HG03432 (cell line): ENCODE measurements at regions not wholly inside any gene's neighbourhood (a gene's known extent, or its start where the extent isn't known, plus 50 kb on each side); places are given as distances from the start of the nearest gene placed in this dataset.
"Not testable (repeated sequence)": the region's sequence is repeated elsewhere in the genome, so short reads cannot be mapped to it uniquely, and the experiment has no call there.

ENCODE experiments used
- ATAC-seq: cut with Tn5 transposase; IDR thresholded peaks from one replicate; pipeline ENCODE4 v1.9.1; 2021; ENCODE audit warnings: mild to moderate bottlenecking, moderate library complexity; ENCODE audit not compliant: unreplicated experiment

GRCh38 chr5:34548086-34548403, 108.1 kb upstream of the RAI14 start:
- ATAC-seq, result no peak

- no peak for ATAC-seq
These were observed 105.9 kb upstream of the RAI14 start for GRCh38 chr5:34550247-34550646.

GRCh38 chr5:34550964-34551363, 105.2 kb upstream of the RAI14 start:
- ATAC-seq, result no peak

GRCh38 chr5:34551911-34552433, 104.2 kb upstream of the RAI14 start:
- ATAC-seq, result no peak

GRCh38 chr5:34552686-34553085, 103.4 kb upstream of the RAI14 start:
- ATAC-seq, result no peak

DNA sequence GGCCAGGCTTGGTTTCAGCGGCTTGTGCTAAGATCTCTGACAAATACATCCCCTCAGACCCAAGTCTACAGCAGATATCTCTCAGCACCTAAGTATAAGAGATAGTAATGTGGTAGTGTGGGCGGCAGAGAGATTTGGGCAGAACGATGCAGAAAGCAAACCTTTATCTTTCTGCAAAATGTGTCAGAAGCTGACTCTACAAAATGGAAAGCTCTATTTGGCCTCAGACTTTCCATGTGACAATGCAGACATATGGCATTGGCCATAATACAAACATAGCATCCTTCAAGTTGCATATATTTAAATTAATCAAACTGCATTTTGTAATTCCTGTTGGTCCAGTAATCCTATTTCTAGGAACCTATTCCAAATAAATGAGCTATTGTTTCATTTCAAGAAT, 102.5 kb upstream of the RAI14 start:
- no peak for ATAC-seq

GRCh38 chr5:34554641-34555040, 101.5 kb upstream of the RAI14 start:
- no peak for ATAC-seq

DNA sequence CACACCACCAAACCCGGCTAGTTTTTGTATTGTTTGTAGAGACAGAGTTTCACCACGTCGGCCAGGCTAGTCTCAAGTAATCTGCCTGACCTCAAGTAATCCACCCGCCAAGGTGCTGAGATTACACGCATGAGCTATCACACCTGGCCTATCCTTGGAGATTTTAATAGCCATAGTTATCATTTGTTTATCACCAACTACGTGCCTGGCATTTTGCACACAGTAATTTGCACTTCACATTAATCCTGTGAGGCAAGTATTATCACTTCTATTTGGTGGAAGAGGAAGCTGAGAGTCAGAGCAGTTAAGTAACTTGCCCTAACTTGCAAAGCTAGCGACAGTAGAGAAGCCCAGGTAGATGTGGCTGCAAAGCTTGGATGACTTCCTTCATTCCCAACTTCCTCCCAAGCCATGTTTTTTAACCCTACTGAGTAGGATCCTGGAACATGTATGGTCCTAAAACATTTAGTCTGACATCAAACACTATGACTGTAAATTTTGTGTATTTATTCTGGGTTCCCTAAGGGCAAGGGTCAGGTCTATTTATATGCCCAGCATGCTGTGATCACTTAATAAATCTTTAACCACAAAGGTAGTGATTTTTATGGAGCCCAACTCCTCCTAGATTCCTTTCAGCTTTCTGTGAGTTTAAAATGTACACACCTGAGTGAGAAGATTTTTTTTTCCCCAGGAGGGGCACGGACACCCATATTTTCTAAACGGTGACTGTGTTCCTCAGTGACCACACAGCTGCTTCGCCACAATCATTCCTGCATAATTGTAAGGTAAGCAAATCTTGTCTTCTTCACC, 100.2 kb upstream of the RAI14 start:
- ATAC-seq, result no peak

DNA sequence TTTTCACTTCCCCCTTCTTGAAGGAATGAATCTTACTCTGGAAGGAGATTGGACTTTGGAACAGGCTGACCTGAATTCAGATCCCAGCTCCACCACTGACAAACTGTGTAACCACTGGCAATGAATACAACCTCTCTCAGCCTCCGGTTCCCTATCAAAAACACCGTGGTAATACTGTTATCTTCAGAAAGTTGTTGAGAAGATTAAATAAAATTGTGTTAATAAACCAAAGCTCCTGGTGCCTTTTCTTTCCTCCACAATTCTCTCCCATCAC, 99.7 kb upstream of the RAI14 start:
- ATAC-seq, result no peak

DNA sequence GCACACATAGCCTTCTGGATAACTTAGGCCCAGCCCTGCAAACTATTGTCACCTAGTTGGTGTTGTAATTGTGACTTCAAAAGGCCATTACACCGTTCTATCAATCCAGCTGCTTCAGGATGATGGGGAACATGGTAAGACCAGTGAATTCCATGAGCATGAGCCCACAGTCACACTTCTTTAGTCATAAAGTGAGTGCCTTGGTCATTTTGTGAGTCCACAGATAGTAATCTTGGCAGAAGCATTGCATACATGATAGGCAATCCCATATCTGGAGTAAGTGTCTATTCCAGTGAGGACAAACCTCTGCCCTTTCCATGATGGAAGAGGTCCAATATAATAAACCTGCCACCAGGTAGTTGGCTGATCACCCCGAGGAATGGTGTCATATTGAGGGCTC, 94.5 kb upstream of the RAI14 start:
- ATAC-seq, result not testable (repeated sequence)

- ATAC-seq, result no peak
These were observed 93.3 kb upstream of the RAI14 start for GRCh38 chr5:34562791-34563190.

DNA sequence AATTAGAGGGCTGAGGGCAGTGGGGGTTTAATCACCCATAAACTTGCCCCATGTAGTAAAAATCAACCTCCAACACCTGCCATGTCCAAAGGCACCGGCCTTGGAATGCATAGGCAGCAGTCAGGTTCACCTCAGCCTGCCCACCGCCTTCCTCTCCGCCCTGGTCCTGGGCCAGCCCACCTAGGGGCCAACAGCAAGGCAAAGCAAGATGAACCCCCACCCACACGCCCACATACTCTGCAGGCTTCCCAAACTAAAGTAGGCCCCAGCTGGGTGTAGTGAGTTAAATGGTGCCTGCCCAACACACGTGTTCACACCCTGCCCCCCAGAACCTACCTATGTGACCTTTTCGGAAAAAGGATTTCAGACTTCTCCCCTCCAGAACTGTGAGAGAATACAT, 92.9 kb upstream of the RAI14 start:
- no peak for ATAC-seq

- no peak for ATAC-seq
These were observed 92.0 kb upstream of the RAI14 start for GRCh38 chr5:34563931-34564709.

DNA sequence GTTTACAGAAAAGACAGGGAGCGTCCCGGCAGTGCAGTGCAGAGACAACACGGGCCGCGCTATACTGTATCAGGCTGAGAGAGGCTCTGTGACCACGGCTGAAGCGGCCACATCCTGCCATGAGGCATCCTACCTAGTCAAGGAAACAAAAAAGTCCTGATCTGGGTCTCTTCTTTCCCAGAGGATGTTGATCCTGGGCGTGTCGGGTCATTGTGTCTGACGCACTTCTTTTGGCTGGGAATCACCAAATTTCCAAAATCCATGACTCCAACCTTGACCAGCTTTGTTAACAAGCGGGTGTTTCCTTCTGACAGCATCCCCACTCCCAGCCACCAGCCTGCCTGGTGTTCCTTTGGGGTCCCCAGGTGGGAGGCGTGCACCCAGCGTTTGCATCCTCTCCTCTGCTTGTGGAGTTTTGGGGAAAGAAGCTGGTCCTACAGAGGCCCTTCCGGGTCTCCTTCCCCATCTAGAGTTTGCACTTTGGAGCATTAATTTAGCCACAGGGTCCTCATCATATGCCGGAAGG, 91.4 kb upstream of the RAI14 start:
- no peak for ATAC-seq

DNA sequence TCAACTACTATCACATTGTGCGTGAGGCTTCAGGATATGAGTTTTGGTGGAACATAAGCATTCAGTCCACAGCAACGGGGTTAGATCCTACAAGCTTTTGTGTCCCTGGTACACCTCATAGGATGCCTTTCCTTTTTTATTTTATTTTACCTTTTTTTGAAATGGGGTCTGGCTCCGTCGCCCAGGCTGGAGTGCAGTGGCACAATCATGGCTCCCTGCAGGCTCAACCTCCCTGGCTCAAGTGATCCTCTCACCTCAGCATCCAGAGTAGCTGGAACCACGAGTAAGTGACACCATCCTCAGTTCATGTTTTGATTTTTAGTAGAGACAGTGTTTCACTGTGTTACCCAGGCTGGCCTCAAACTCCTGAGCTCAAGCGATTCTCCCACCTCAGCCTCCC, 86.0 kb upstream of the RAI14 start:
- no peak for ATAC-seq

DNA sequence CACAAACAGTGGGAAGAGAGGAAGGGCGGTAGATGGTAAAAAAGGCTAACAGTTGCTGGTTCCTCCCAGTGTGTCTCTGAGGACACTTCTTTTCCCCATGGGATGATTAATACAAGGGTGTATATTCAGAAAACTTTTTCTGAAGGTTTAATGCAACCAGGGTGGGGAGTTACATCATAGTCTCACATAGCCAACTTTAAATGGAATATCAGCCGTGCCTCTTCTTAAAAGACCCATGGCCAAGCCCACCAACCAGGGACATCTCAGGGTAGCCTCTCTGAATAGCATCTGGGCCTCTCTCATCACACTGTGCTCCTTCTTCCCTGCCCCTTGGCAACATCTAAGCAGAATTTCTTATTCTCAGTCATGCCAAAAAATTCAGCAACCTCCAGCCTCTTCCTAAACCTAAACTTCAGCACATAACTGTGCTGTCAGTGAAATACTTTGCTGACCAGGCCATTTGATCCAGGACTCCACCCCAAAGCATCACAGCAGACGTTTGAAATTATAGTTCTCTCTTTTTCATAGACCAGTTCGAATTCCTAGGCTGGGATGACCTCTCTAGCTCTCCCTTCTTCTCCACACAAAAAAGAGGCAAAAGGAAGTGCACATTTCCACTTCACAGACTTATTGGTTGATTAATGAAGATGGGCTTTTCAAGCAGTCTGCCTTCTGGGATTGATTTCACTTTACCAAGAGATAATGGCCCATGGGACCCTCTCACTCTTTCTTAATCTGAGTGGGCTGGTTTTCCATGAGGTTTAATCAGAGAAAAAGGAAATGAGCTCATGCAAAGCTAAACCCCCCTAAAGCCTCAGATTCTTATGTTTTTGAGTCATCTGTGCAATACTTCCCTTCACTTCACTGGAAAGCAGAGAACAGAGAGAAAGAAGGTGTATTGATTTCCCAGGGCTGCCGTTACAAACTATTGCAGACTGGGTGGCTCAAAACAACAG, 85.1 kb upstream of the RAI14 start:
- ATAC-seq, result no peak

GRCh38 chr5:34571677-34572041, 84.5 kb upstream of the RAI14 start:
- no peak for ATAC-seq

DNA sequence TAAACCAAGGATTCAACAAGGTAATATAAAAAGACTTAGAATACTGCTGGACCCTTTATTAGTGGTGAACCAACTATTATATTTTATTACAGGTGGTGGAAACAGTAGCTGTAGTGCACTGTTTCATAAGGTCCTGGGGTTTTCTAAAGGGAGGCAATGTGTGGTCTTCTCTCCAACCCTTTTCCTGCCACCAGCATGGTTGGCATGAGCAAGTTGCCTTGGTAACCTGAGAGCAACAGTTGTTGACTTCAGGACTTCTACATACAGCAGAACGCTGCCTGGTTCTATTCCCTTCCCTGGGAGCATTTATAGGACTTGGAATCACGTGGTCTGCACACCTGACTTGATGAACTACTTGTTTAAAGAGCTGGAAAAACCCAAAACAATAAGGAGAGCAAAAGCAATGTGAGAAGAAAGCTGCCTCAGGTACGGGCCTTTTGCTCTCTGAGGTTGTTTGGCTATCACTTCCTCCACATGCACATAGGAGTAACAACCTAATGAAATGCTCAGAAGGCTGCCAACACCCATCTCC, 81.1 kb upstream of the RAI14 start:
- ATAC-seq, result no peak

DNA sequence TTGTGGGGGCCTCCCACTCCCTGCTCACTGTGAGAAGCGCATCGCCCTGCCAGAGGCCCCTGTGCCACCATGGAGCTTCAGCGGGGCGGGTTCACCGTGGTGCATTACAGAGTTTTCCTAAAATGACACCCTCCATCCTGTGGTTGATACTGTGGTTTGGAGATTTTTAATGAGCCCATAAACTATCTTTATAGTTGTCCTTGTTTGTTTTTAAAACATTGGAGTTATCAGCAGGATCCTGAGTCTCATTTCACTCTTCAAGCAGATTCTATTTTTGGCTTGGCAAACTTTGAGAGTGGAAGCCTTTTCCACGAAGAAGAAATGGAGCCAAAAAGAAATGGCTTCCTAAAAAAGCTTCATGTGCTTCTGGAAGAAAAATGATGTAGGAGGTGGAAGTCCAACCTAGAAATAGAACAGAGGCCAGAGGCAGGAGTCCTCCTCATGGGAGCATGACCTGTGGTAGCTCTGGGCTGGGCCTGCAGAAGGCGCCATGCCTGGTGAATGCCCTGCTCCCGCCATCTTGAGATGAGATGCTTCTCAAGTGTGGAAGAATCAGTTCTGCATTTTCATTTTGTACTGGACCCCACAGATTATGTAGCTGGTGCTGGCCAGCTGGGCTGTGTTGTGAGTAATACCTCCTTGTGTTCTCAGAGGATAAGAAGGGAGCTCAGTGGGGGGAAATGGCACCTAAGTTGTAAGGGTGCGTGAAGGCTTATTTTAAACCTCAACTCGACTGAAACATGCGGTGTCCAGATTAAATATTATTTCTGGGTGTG, 79.0 kb upstream of the RAI14 start:
- no peak for ATAC-seq

DNA sequence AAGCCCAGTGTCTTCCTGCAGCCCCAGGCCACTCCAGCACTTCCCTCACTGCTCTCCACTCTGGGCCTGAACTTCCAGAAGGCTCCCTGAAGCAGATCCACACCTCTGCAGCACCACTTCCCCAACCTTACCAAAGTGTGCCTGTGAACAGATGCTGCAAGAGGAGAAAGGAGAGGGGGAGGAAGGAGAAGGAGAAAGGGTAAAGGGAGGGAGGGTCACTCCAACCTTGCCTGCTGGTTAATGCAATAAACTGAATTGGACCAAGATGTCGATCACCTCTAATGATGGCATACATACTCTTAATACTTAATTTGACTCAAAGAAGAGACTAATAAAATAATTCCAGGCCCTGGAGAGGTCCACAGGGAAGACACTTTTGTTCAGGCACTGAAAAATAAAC, 77.2 kb upstream of the RAI14 start:
- ATAC-seq, result no peak
